ENCODE measurements at regions not wholly inside any gene's neighbourhood (a gene's known extent, or its start where the extent isn't known, plus 50 kb on each side); places are given as distances from the start of the nearest gene placed in this dataset.
"Not testable (repeated sequence)": the region's sequence is repeated elsewhere in the genome, so short reads cannot be mapped to it uniquely, and the experiment has no call there.

DNA sequence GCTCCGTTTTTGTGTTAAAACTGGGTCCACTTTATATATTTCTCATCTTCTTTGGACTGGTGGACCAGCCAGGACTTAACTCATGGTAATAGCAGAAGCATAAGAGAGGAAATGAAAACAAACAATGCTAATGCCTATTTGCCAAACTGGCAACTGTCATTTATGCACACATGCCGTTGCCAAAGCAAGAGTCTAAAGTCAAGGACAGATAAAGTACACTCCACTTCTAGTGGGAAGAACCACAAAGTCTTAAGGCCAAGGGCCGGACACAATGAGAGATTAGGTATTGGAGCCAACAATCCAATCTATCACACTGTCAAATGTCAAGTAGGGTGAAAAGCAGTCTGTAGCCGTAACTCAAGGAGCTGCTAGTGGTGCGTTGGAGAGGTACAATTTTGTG is 157.7 kb downstream of the LYPLAL1 start:
- H3K4me3 ChIP-seq (ENCODE audit: low read depth, low read length): no peak overlapping the region
- no peak for DNase-seq (ENCODE audit: low read depth)

DNA sequence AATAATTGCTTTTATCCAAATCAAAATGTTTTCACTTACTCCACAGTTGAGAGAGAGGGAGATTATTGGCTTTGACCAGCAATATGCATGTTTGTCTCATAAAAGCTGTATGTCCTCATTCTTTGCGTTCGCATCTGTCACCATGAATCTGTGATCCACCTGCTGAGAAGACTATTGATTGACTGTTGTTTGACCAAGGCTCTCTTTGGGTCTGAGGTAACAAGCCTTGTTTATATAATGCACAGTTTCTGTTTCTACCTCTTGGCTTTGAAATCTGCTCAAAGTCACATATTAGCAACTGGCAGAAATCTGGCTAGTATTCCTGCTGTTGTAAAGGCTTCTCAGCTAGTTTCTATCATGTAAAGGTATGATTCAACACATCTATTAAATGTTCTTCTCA is 157.0 kb downstream of the LYPLAL1 start:
- H3K4me3 ChIP-seq (ENCODE audit: low read depth, low read length): no peak overlapping the region
- no peak for DNase-seq (ENCODE audit: low read depth)

DNA sequence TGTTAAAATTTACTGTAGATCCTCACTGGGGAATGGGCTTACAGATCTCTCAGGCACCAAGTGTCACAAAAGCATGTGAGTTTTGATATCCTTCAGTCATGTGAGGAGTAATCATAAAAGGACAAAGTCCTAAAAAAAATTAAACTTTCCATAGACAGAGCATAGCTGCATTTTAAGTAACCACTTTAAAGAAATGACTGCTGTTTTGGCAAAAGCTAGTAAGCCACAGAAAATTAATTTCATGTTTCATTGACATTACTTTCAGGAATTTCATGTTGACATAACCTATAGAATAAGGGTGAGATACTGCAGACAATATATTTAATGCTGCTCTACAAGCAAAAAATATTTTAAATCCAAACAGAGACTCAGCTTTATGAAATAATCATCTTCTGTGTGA is 156.3 kb downstream of the LYPLAL1 start:
- H3K4me3 ChIP-seq (ENCODE audit: low read depth, low read length): no peak overlapping the region
- no peak for DNase-seq (ENCODE audit: low read depth)

DNA sequence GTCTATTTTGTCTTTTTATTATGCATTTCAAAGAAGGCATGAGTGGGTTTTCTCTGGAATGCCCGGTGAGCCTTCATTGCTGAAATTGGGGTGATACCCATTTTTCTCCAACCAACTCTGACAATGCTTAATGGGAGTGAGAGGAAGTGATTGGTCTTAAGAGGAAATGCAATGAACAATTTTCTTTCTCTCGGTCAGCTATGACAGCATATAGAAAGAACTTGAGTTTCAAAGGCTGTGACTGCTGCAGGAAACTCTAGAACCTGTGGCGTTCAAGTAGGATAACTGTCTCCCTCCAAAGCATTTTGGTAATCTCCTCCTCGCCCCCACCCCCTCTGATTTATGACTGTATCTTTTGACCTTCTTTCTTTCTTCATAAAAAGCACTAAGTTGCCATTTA is 155.9 kb downstream of the LYPLAL1 start:
- no peak for DNase-seq (ENCODE audit: low read depth)
- no peak overlapping the region for H3K4me3 ChIP-seq (ENCODE audit: low read depth, low read length)

DNA sequence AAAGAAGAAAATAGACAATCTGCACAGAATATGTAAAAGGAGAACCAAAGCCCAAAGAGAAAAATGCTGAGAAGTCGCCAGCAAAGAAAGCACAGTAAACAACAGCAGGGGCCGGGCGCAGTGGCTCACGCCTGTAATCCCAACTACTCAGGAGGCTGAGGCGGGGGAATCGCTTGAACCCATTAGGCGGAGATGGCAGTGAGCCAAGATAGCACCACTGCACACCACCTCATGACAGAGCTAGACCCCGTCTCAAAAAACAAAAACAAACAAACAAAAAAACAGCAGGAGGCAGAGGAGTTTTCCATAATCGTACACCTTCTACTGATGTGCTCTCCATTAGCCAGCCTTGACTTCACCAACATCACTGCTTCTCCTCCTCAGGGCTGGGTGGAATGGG is 153.2 kb downstream of the LYPLAL1 start:
- DNase-seq (ENCODE audit: low read depth): no peak
- no peak overlapping the region for H3K4me3 ChIP-seq (ENCODE audit: low read depth, low read length)

DNA sequence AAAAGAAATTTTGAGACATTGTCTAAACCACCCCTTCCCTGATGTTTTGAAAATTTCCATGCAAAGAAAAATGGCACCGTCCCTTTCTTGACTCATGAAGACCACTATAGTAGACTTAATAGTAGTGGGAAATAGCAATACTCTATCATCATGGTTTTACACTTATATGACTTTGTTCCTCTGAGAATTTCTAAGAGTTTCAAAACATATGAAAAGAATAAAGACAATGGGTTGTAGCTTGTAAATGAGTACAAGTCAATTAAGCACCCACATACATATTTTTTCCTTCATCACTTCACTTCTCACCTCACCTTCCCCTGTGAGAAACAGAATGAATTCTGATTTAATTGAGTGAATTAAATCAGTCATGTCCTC is 151.7 kb downstream of the LYPLAL1 start:
- H3K4me3 ChIP-seq (ENCODE audit: low read depth, low read length): no peak overlapping the region
- DNase-seq (ENCODE audit: low read depth): no peak

DNA sequence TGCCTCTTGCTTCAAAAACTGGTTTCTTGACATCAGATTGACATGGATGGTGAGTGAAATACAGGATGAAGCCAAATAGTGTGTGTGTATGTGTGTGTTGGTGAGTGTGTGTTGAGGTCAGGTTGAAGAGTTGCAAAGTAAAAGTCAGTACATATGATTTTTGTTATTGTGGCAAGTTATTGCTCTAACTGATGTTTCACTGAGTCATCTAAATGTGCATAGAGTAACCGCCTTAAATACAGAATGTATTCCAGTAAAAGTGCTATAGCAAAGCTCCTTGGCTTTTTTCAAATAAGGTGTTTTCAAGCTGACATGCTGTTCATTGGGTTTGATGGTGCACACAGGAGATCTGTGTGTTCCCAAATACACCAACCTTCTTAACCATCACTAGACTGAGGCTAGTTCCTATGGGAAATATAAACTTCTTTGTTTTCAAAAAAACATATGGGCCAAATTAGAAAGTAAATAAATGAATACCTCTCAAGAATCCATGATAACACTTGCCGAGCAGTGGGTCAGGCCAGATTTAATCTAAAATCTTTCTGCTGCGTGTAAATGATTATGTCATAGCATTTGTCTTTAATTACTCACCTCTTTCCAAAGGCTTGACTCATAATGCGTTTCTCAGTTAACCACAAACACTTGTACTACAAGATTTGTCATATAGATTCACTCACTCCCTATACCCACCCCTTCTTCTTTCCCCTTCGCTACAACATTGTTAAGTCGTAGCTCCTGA is 151.1 kb downstream of the LYPLAL1 start:
- DNase-seq (ENCODE audit: low read depth): peak; percentile 86
- no peak overlapping the region for H3K4me3 ChIP-seq (ENCODE audit: low read depth, low read length)

DNA sequence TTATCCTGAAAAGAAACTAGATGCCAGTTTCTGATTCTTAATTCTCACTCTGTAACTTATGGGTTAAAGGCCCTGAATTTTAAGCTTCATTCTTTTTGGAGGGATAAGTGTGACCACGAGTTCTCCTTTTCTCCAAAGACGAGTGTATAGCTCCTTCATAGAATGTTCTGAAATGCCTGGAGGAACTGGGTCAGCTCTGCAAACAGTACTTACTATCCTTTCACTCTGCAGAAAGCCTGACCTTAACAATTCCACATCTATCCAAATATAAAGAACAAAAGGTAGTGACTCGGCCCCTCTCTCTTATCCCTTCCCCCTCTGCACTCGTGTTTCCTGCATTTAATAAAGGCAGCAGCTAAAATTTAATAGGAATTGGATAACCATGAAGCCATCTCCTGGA is 150.5 kb downstream of the LYPLAL1 start:
- DNase-seq (ENCODE audit: low read depth): no peak
- no peak overlapping the region for H3K4me3 ChIP-seq (ENCODE audit: low read depth, low read length)

DNA sequence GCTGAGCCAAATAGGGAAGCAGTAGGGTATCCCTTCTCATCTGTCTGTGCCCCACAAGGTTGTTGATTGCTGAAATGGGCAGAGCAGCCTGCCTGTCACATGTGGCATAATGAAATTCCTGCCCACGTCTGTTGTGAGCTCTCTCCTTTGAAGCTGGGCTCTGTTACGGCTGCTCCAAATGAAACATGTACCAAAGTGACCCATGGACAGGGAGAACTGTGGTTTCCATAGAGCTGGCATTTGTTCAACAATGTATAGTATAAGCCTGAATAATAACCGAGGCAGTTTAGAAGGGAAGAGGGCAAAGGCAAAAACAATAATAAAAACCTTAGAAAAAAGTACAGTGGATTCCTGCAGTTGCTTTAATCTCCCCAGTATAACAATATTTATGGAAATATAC is 149.7 kb downstream of the LYPLAL1 start:
- DNase-seq (ENCODE audit: low read depth): peak; percentile 38
- H3K4me3 ChIP-seq (ENCODE audit: low read depth, low read length): no peak overlapping the region

DNA sequence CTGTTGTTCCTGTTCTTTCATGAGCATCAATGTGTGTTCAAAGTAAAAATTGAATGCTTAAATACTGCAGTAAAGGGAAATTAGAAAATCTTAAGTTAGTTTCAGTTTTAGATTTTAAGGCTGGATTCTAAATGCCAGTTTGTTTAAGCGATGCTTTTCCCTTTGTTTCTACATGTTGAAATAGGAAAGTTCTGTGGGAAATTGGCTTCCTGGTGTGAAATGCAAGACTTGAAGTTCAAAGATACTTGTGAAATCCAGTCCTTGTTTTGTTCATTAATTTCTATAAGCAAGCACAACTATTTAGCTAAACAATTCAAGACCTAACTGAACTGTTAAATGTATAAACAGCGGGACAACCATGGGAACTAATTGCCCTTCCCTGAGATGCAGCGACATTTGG is 149.1 kb downstream of the LYPLAL1 start:
- H3K4me3 ChIP-seq (ENCODE audit: low read depth, low read length): no peak overlapping the region
- DNase-seq (ENCODE audit: low read depth): no peak

DNA sequence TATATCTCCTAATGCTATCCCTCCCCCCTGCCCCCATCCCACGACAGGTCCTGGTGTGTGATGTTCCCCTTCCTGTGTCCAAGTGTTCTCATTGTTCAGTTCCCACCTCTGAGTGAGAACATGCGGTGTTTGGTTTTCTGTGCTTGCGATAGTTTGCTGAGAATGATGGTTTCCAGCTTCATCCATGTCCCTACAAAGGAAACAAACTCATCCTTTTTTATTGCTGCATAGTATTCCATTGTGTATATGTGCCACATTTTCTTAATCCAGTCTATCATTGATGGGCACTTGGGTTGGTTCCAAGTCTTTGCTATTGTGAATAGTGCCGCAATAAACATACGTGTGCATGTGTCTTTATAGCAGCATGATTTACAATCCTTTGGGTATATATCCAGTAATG is 146.9 kb downstream of the LYPLAL1 start:
- H3K4me3 ChIP-seq (ENCODE audit: low read depth, low read length); DNase-seq (ENCODE audit: low read depth): not testable (repeated sequence)

DNA sequence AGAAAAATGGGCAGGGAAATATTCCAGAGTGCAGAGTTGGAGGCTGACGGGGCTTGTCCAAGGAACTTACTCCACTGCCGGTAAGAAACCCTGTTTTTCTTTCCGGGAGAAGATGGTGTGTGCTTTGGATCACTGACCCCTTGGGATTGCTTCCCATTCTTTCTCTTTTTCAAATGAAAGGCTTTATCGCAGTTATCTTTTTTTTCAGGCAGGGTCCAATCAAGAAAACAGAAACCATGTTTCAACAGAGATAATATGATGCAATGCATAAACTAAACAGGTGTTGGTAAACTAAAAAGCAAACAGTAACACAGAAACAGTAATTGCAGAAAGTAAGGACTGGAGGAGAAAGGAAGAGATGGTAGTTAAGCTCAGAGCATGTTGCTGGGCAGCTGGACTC is 145.1 kb downstream of the LYPLAL1 start:
- no peak for DNase-seq (ENCODE audit: low read depth)
- no peak overlapping the region for H3K4me3 ChIP-seq (ENCODE audit: low read depth, low read length)

DNA sequence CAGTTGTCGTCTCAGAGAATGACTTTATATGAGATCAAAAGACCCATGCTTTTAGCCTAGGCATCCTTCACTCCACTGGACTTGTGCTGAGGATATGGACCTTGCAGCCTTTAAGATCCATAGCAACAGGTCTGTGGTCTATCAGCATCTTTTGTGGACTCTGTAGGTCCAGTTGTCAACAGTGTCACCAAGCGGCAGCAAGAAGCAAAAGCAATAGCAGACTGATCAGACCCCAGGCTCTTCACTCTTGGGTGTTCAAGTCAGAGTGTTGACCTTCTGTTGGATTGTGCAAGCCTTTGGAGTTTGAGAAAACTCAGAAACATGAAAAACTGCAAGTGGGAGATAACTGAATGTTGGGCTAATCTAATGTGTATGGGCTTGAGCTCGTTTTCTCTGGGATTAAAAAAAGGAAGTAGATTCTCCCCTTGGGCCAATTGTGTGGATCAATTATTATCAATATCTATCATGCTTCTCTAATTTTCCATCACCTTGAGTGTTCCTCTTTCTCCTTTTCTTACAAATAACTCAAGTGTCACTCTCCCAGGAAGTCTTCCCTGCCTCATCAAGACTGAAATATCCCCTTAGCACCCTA is 144.2 kb downstream of the LYPLAL1 start:
- no peak overlapping the region for H3K4me3 ChIP-seq (ENCODE audit: low read depth, low read length)
- DNase-seq (ENCODE audit: low read depth): no peak

DNA sequence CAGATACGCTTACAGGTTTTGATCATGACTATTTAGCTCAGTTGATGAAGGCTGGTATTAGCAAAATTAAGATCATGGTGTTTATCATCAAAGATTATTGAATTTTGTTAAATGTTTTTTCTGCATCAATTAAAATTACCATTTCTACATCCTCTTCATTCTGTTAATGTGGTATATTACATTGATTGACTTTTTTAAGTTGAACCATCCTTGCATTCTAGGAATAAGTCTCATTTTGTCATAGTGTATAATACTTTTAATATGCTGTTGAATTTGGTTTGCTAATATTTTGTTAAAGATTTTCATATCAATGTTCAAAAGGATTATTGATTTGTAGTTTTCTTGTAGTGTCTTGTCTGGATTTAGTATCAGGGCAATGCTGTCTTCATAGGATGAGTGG is 142.4 kb downstream of the LYPLAL1 start:
- DNase-seq (ENCODE audit: low read depth): no peak
- H3K4me3 ChIP-seq (ENCODE audit: low read depth, low read length): no peak overlapping the region

DNA sequence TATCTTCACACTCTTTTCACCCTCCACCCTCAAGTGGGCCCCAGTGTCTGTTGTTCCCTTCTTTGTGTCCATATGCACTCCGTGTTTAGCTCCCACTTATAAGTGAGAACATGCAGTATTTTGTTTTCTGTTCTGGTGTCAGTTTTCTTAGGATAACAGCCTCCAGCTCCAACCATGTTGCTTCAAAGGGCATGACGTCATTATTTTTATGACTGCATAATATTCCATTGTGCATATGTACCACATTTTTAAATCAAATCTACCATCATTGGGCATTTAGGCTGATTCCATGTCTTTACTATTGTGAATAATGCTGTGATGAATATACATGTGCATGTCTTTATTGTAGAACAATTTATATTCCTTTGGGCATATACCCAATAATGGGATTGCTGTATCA is 140.3 kb downstream of the LYPLAL1 start:
- no peak for DNase-seq (ENCODE audit: low read depth)

DNA sequence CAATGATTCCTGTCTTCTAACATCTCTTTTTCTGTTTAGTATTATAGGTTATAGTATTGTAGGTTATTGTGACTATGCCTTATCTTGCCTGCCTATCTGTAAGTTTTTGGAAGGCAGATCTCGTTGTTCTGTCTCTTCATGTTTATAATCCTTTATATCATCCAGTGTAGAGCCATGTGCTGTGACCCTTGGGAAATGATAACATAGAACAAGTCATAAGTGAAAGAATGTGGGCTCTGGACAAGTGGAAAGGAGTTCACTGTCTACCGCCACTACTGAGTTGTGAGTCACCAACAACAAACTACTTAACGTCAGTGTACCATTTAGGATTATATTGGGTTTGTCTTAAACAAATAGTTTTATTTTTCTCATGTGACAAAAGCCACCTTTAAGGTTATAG is 139.3 kb downstream of the LYPLAL1 start:
- no peak overlapping the region for H3K4me3 ChIP-seq (ENCODE audit: low read depth, low read length)
- DNase-seq (ENCODE audit: low read depth): peak; percentile 73

More for the DNA sequence above, 140.3 kb downstream of the LYPLAL1 start:
- H3K4me3 ChIP-seq (ENCODE audit: low read depth, low read length): no peak overlapping the region

DNA sequence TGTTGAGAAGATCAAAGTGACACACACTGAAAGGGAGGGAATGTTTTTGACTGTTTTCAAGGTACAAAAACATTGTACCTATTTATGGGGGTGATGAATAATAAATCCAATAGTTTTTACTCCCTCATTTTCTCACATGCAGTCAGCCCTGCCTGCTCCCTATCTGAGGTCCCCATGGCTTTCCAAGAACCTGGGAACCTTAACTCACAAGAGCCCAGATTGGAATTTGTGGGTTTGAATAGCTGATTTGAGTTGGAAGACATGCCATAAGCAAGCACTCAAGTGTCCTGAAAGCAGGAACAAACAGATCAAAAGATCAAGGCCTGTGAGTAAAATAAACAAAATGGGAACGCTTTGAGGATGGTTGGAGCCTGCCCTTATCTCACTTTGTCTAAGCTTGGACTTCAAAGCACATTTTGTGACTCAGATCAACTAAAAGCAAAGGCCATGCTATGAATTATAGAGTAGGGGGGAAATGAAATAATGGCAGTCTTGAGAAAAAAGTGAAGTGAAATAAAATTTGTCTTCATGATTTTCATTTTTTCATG is 136.6 kb downstream of the LYPLAL1 start:
- DNase-seq (ENCODE audit: low read depth): no peak
- no peak overlapping the region for H3K4me3 ChIP-seq (ENCODE audit: low read depth, low read length)

DNA sequence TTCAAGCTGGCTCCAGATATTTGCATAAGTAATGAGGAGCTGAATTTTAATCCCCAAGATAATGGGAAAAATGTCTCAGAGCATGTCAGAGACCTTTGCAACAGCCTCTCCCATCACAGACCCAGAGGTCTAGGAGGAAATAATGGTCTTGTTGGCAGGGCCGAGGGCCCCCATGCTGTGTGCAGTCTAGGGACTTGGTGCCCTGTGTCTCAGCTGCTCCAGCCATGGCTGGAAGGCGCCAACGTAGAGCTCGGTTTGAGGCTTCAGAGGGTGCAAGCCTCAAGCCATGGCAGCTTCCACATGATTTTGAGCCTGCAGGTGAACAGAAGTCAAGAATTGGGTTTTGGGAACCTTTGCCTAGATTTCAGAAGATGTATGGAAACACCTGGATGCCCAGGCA is 134.7 kb downstream of the LYPLAL1 start:
- DNase-seq (ENCODE audit: low read depth): no peak
- no peak overlapping the region for H3K4me3 ChIP-seq (ENCODE audit: low read depth, low read length)

DNA sequence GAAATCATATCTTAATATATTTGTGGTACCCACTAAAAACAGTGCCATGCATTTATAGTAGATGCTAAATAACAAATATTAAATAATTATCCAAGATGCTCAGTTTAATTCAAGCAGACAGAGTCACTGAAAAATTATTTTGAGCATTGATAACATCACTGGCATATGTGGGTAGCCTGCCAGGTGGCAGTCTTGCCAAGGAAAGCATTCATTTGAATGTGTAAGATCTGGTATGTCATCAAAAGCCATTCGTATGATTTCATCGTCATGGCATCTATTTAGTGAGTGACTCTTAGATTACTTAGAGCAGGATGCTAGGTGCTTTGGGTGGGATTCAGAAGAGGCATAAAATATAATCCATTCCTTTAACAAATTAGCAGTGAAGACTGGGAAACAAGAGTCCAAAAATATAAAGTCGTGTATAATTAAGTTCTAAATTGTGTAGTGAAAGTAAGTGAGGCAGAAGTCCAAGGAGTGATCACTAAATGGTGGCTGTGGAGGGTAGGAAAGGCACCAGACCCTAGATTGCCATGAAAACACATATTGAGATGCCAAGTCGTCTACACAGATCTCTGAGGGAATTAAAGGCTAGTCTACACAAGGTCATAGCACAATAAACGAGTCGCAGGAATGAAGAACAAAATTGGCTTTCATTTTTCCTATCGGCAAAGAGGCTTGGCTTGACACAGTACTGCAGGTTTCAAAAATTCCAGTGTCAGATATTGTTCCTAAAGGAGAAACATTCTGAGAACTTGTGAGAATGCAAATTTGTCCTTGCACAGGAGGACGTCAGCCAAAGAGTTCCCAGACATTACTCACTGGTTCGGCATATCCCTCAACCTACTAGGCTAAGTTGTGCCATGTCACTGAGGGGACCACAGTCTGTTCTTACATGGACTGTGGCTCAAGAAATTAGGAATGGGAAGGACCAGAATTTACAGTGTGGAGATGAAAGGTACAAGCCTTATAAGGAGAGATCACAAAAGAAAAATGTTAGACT is 130.8 kb downstream of the LYPLAL1 start:
- no peak overlapping the region for H3K4me3 ChIP-seq (ENCODE audit: low read depth, low read length)
- no peak for DNase-seq (ENCODE audit: low read depth)

DNA sequence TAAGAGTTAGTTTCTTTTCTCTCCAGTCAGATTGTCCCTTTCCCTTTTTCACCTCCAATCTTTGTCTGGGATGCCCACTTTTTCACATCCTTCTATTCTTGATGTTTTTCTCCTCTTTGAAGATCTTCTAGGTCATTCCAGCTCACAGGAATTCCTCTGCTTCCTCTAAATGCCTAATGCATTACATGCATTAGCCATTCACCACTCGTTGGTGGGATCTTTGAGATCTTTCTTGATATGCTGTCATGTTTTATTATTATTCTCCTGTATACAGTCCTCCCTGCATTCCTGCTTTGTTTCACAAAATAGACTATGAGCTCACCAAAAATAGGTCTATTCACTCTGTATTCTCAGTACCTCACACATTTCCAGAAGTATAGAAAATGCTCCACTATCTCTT is 129.0 kb downstream of the LYPLAL1 start:
- no peak overlapping the region for H3K4me3 ChIP-seq (ENCODE audit: low read depth, low read length)
- DNase-seq (ENCODE audit: low read depth): no peak
